ENCODE measurements at regions not wholly inside any gene's neighbourhood (a gene's known extent, or its start where the extent isn't known, plus 50 kb on each side); places are given as distances from the start of the nearest gene placed in this dataset.

DNA sequence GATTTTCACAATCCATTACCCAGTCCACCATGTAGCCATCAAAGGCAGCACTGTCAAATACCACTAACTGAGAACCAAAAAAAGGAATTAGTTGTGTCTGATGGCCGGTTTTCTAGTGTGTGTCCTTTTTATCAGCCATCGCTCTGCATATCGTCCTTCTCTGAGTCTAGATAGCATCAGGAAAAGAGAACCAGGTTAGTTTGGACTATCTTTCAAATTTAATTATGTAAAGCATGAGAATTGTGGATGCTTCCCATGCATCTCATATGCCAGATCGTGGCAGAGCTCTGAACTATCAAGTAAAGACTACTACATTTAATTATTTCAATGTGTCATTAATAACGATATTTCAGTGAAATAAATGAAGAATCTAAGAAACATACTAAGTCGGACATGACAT is 691.9 kb downstream of the FAM181B start (continued):
- TF ChIP-seq SP1 (IDR thresholded peaks at IDR 0.05; ENCODE audit: low read depth, low read length): no peak

DNA sequence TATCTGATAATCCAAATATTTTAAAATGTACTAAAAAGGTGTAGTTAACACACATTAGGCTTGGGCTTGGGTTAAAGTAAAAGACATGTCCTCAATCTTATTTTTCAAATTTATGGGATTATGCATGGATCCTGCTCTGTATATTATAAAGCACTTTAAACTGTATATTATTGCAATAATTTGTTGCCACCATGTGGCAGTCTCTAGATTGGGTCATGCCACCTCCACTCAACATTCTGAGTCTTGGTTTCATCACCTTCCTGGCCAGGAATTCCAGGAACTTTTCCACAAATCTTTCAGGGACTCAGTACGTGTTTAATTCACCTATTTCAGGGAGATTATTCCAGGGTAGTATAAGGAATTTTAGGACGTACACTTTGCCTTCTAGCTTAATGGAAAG is 695.5 kb downstream of the FAM181B start:
- H2BK15ac ChIP-seq (ENCODE audit: low read length): no peak overlapping the region
- H3K4me2 ChIP-seq (ENCODE audit: insufficient read depth in 1 of 2, low read depth in 2 of 2, low read length in 2 of 2): no peak overlapping the region
- no peak overlapping the region for H2BK5ac ChIP-seq (ENCODE audit: low read depth, low read length)
- no peaks in the 10 kb centered on the region for H3K36me3 ChIP-seq (ENCODE audit: control insufficient read depth in 2 of 4, insufficient read depth in 4 of 4, low read length in 3 of 4)
- H3K56ac ChIP-seq (replicated peaks; ENCODE audit: insufficient read length, low read depth, low read length): no peak overlapping the region
- no peaks in the 10 kb centered on the region for H3K23me2 ChIP-seq (ENCODE audit: low read depth, low read length)
- DNase-seq (ENCODE audit: low read depth in 1 of 2, low spot score in 2 of 2): no peak
- no peaks in the 10 kb centered on the region for H3K9me3 ChIP-seq (ENCODE audit: insufficient read depth in 2 of 2, low read depth in 1 of 2, low read length in 1 of 2)
- H4K5ac ChIP-seq (ENCODE audit: insufficient read length, low read depth, low read length): no peak overlapping the region
- no peaks in the 10 kb centered on the region for H3K79me1 ChIP-seq (ENCODE audit: low read depth, low read length)
- H2BK12ac ChIP-seq (ENCODE audit: low read depth, low read length): no peak overlapping the region
- WGBS, 2 experiments (ENCODE audit: extremely low coverage in 1 of 2, insufficient coverage in 1 of 2, insufficient read length in 1 of 2, insufficient replicate concordance in 2 of 2, low coverage in 1 of 2, low lambda C conversion rate in 2 of 2, missing lambda C conversion rate in 1 of 2): 87% methylated on average over 2 of the region's 2 CpGs; no CpG with 5 or more reads in 1 of the 2 experiments
- H2BK120ac ChIP-seq (replicated peaks; ENCODE audit: low read depth, low read length): no peak overlapping the region
- H3K27ac ChIP-seq (ENCODE audit: low read depth, low read length): no peak overlapping the region
- 0 out of 2 replicates have a peak overlapping the region, but pooled peaks have one; percentile 7 for H2AFZ ChIP-seq (ENCODE audit: low read length)
- H3K79me2 ChIP-seq (ENCODE audit: control insufficient read depth in 1 of 2, insufficient read depth in 2 of 2, low read length in 2 of 2): no peaks in the 10 kb centered on the region
- H3K4me3 ChIP-seq (ENCODE audit: extremely low read depth in 1 of 4, insufficient read depth in 2 of 4, low read depth in 3 of 4, low read length in 4 of 4): no peak overlapping the region
- no peak overlapping the region for H4K91ac ChIP-seq (replicated peaks; ENCODE audit: insufficient read length, low read length)
- no peak overlapping the region for H3K9ac ChIP-seq (replicated peaks in 1 of 4; ENCODE audit: extremely low read depth in 1 of 4, low read depth in 3 of 4, low read length in 3 of 4)
- H4K8ac ChIP-seq (ENCODE audit: extremely low read depth, insufficient read depth, low read length): no peak overlapping the region
- no peaks in the 10 kb centered on the region for H3K4me1 ChIP-seq (replicated peaks in 1 of 4; ENCODE audit: control insufficient read depth in 3 of 4, insufficient read depth in 4 of 4, low read length in 3 of 4)
- H3K14ac ChIP-seq (ENCODE audit: insufficient read length): no peak overlapping the region
- FAIRE-seq: no peak
- no peak overlapping the region for H3K23ac ChIP-seq (ENCODE audit: insufficient read length)
- CTCF ChIA-PET (ENCODE audit: partially characterized antibody): interaction anchor here (0.6 kb wide), 1 partner anchor 1567 kb away, joined by 3 read pairs; no protein-coding TSS in a partner anchor
- no peak overlapping the region for H2BK20ac ChIP-seq (ENCODE audit: low read length)
- no peak for TF ChIP-seq GABPA (IDR thresholded peaks at IDR 0.05; ENCODE audit: borderline replicate concordance, insufficient read depth, low read length)
- no peak overlapping the region for H3K4ac ChIP-seq (replicated peaks; ENCODE audit: insufficient read length, low read depth, low read length)
- H4K20me1 ChIP-seq (replicated peaks in 1 of 2; ENCODE audit: control insufficient read depth in 1 of 2, insufficient read depth in 2 of 2, low read length in 2 of 2): no peaks in the 10 kb centered on the region
- no peak overlapping the region for H3K18ac ChIP-seq (ENCODE audit: extremely low read depth, low read length)
- H2AK5ac ChIP-seq (ENCODE audit: low read depth, low read length): no peak overlapping the region
- POLR2A ChIA-PET (ENCODE audit: partially characterized antibody): no interaction called here
- H3K27me3 ChIP-seq (replicated peaks in 1 of 4; ENCODE audit: control insufficient read depth in 3 of 4, extremely low read depth in 1 of 4, insufficient read depth in 3 of 4, low read length in 3 of 4): no peaks in the 10 kb centered on the region

Measured in H1 (cell line).